Peyer's patch (tissue), 4 donors: ENCODE measurements at regions not wholly inside any gene's neighbourhood (a gene's known extent, or its start where the extent isn't known, plus 50 kb on each side); places are given as distances from the start of the nearest gene placed in this dataset.

Source experiments
- CTCF ChIP-seq, 6 experiments: fragments of 450-650 bp in 4 of 6; fragments of 200-600 bp in 2 of 6; sonication (generic) in 1 of 6; IDR thresholded peaks; one replicate each; pipeline ENCODE4 v1.5.1; 2017 to 2019; ENCODE audit warnings: antibody characterized with exemption in 6 of 6, mild to moderate bottlenecking in 3 of 6, moderate library complexity in 1 of 6
- POLR2A ChIP-seq, 2 donors: fragments of 450-650 bp; IDR thresholded peaks; one replicate each; pipeline ENCODE4 v1.5.1; 2017; ENCODE audit warnings: antibody characterized with exemption in 2 of 2, mild to moderate bottlenecking in 2 of 2, moderate library complexity in 2 of 2

GRCh38 chr7:70907259-70908247 is 224.4 kb upstream of the GALNT17 start:
- TF ChIP-seq CTCF (IDR thresholded peaks at IDR 0.05) (no peak), POLR2A (IDR thresholded peaks at IDR 0.05) (no peak)
